Aorta (tissue), 5 donors: ENCODE measurements at regions not wholly inside any gene's neighbourhood (a gene's known extent, or its start where the extent isn't known, plus 50 kb on each side); places are given as distances from the start of the nearest gene placed in this dataset.

Experiments used
- ATAC-seq: fragments of 200-7000 bp; cut with Tn5 transposase; one replicate; pipeline ENCODE4 v1.9.1; 2022; ENCODE audit warnings: moderate library complexity; ENCODE audit not compliant: low FRiP score
- DNase-seq, 2 donors: peaks; one replicate each; pipeline ENCODE4 v3.0.0-alpha.2; 2020
- H3K27ac ChIP-seq, 2 donors: one replicate each; pipeline ENCODE4 v1.5.1; 2013; ENCODE audit warnings: low read length in 2 of 2, mild to moderate bottlenecking in 2 of 2, moderate library complexity in 2 of 2, control low read depth in 1 of 2, inconsistent platforms in 1 of 2, low read depth in 1 of 2
- H3K27me3 ChIP-seq, 2 donors: one replicate each; pipeline ENCODE4 v1.6.1; 2013; ENCODE audit warnings: control low read depth in 1 of 2, low read length in 1 of 2, mild to moderate bottlenecking in 1 of 2, moderate library complexity in 1 of 2; ENCODE audit not compliant: insufficient read depth in 2 of 2, control insufficient read depth in 1 of 2
- H3K36me3 ChIP-seq, 2 donors: one replicate each; pipeline ENCODE4 v1.6.1; 2013; ENCODE audit warnings: control low read depth in 1 of 2, low read length in 1 of 2, mild to moderate bottlenecking in 1 of 2; ENCODE audit not compliant: insufficient read depth in 2 of 2, control insufficient read depth in 1 of 2
- H3K4me1 ChIP-seq, 2 donors: one replicate each; pipeline ENCODE4 v1.6.1; 2013; ENCODE audit warnings: low read length in 2 of 2, control low read depth in 1 of 2, mild to moderate bottlenecking in 1 of 2, moderate library complexity in 1 of 2; ENCODE audit not compliant: insufficient read depth in 2 of 2, control insufficient read depth in 1 of 2
- H3K4me3 ChIP-seq, 2 donors: one replicate each; pipeline ENCODE4 v1.5.1; 2013; ENCODE audit warnings: low read length in 2 of 2, control low read depth in 1 of 2, mild to moderate bottlenecking in 1 of 2
- H3K9me3 ChIP-seq: one replicate; pipeline ENCODE4 v1.6.1; 2013; ENCODE audit warnings: mild to moderate bottlenecking, low read length; ENCODE audit not compliant: control insufficient read depth
- WGBS, 2 donors: extraction: QIAGEN DNeasy Blood & Tissue Kit; methylation state at CpG; one replicate each; pipeline ENCODE4 v1.1.7; 2013; 5-methylcytosine and 5-hydroxymethylcytosine counted together
- intact Hi-C, 2 donors: fragments of 100-400 bp; cut with DNase I; formaldehyde crosslinking; loops; one replicate each; pipeline versions ENCODE4 v1.14.2 to v1.15.0; 2022
- donor health status: healthy with polysubstance abuse.
- donor health status: Bipolar disorder and iron deficiency.
- donor health status: DM: no; HTN: no; CAD: no.
- donor health status: DM: no; HTN: no; CAD: no.
- donor health status: DM: yes; HTN: yes; CAD: no.

GRCh38 chr5:145708169-145708568 lies 127.0 kb downstream of the PRELID2 start:
- Histone ChIP-seq H3K27me3 (no peaks in the 10 kb centered on the region), H3K36me3 (no peaks in the 10 kb centered on the region), H3K27ac (no peak overlapping the region), H3K9me3 (no peaks in the 10 kb centered on the region), H3K4me3 (no peak overlapping the region), H3K4me1 (no peaks in the 10 kb centered on the region)
- DNase-seq (no peak), ATAC-seq (no peak)
- intact Hi-C loops, result no loop called here

DNA sequence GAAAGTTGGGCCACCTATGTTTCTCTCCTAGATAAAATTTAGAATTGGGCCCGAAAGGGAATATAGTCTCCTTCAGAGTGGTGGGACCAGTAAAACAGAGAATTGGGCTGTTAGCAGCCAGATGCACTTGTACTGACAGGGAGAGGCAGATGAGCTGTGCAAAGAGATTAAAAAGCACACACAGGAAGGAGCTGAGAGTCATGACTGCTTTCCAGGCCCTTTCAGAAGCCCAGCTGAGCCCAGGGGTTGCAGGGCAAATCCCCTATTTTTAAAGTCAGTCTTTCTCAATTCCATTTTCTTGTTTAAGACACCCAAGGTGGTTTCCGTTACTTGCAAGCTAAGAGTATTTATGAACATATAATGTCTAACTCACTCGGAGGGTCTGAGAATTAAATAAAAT lies 130.4 kb downstream of the PRELID2 start:
- ATAC-seq, result no peak
- WGBS, 2 donors, result 95 to 99% methylated on average over 3 of the region's 3 CpGs
- no peaks in the 10 kb centered on the region for H3K36me3 ChIP-seq
- no peaks in the 10 kb centered on the region for H3K9me3 ChIP-seq
- no peak overlapping the region for H3K27ac ChIP-seq
- no peak for DNase-seq
- no peak overlapping the region for H3K4me3 ChIP-seq
- no peaks in the 10 kb centered on the region for H3K27me3 ChIP-seq
- peaks cover 0 to 2% of the 10 kb centered on the region in 2 donors for H3K4me1 ChIP-seq
- intact Hi-C loops, result no loop called here

DNA sequence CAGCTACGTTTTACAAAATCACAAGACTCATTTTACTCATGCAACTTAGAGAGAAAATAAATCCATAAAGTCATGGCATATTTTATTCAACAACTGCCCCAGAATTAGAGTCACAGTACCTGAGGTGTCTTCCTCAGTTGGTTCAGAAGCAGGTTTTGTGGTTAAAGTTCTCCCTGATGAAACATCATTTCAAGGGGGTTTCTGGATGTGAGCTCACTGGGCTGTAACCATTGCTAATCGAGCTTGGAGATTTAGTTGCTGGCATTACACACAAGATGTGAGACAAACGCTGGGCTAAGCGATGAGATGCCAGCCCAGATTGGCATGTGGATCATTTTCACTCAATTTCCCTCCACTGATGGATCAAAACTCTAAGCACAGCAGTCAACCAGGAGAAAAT lies 131.3 kb downstream of the PRELID2 start:
- ATAC-seq (no peak), DNase-seq (no peak)
- Histone ChIP-seq H3K4me1 (peaks cover 0 to 2% of the 10 kb centered on the region in 2 donors), H3K36me3 (no peaks in the 10 kb centered on the region), H3K27me3 (no peaks in the 10 kb centered on the region), H3K9me3 (no peaks in the 10 kb centered on the region), H3K4me3 (no peak overlapping the region), H3K27ac (no peak overlapping the region)
- intact Hi-C loops, result no loop called here
- 92 to 93% methylated on average over 4 of the region's 4 CpGs for WGBS, 2 donors

GRCh38 chr5:145701404-145701803 lies 133.7 kb downstream of the PRELID2 start:
- no peaks in the 10 kb centered on the region for H3K27me3 ChIP-seq
- no peaks in the 10 kb centered on the region for H3K9me3 ChIP-seq
- WGBS, 2 donors, result 90 to 96% methylated on average over 3 of the region's 3 CpGs
- no peak overlapping the region for H3K4me3 ChIP-seq
- intact Hi-C loops, result no loop called here
- no peaks in the 10 kb centered on the region for H3K36me3 ChIP-seq
- H3K4me1 ChIP-seq, result peaks cover 0 to 2% of the 10 kb centered on the region in 2 donors
- ATAC-seq (no peak), DNase-seq (no peak)
- no peak overlapping the region for H3K27ac ChIP-seq

- Histone ChIP-seq H3K36me3 (peaks cover 0 to 3% of the 10 kb centered on the region in 2 donors), H3K4me1 (peaks cover 0 to 2% of the 10 kb centered on the region in 2 donors), H3K27me3 (no peaks in the 10 kb centered on the region), H3K4me3 (no peak overlapping the region), H3K27ac (no peak overlapping the region), H3K9me3 (no peaks in the 10 kb centered on the region)
- DNase-seq (no peak), ATAC-seq (no peak)
- intact Hi-C loops, result no loop called here
- WGBS, 2 donors, result 94 to 99% methylated on average over 2 of the region's 2 CpGs
Measured at GRCh38 chr5:145699846-145700245, 135.3 kb downstream of the PRELID2 start.

DNA sequence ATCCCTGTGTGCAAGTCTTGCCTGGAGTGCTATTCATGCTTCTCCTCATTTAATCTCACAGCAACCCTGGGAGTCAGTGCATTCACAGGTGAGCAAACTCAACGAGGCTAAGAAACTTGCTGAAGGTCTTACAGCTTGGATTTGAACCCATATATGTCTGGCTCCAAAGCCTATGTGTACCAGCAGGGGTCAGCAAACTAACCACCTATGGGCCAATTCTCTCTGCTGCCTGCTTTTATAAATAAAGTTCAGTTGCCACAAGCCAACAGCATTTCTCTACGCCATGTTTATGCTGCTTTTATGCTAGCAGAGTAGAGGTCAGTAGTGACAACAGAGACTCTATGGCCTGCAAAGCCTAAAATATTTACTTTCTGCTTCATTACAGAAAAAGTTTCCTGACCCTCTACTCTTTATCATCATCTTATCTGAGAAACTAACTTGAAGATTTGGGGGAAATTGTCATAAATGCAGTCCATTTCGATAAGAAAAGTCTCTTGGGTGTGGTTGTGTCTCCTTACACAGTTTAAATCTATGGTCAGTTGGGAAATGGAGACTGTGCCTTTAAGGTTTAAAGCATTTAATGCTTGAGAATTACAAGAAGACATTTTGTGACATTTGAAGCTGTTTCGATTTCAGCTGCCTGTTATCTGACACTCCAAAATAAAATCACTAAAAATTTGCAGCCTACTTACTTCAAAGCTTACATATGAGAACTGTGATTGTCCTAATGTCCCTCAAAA lies 137.7 kb downstream of the PRELID2 start:
- ATAC-seq, result no peak
- intact Hi-C loops, result no loop called here
- 53% methylated on average over 4 of the region's 4 CpGs for WGBS, 2 donors

DNA sequence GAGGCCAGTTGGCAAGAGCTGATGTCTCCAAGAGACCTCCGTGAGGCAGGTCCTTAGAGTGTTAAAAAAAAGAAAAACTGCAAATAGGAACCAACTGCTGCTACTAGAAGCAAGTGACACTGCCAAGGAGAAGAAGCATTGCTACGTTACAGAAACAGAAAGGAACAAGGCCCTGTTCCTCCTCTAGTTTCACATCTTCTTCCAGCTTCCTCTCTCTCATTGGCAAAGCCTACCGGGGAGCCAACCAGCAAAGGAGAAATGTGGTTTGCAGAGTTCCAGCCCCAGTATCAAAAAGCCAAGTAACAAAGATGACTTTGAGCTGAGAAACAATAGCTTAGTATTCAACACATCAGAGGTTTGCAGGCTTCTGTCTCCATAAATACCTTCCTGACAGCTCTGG lies 145.9 kb downstream of the PRELID2 start:
- intact Hi-C loops, result no loop called here
- no peaks in the 10 kb centered on the region for H3K27me3 ChIP-seq
- DNase-seq, result no peak
- 33 to 49% methylated on average over 3 of the region's 3 CpGs for WGBS, 2 donors
- no peak overlapping the region for H3K27ac ChIP-seq
- H3K4me1 ChIP-seq, result no peaks in the 10 kb centered on the region
- no peak overlapping the region for H3K4me3 ChIP-seq
- no peaks in the 10 kb centered on the region for H3K9me3 ChIP-seq
- peak; percentile 7 for ATAC-seq
- H3K36me3 ChIP-seq, result no peaks in the 10 kb centered on the region

More for the DNA sequence above, 137.7 kb downstream of the PRELID2 start:
- H3K27me3 ChIP-seq, result no peaks in the 10 kb centered on the region
- H3K36me3 ChIP-seq, result peaks cover 0 to 3% of the 10 kb centered on the region in 2 donors
- no peak overlapping the region for H3K4me3 ChIP-seq
- no peak overlapping the region for H3K27ac ChIP-seq
- DNase-seq, result no peak
- peaks cover 0 to under 1% of the 10 kb centered on the region in 2 donors for H3K4me1 ChIP-seq
- H3K9me3 ChIP-seq, result no peaks in the 10 kb centered on the region

DNA sequence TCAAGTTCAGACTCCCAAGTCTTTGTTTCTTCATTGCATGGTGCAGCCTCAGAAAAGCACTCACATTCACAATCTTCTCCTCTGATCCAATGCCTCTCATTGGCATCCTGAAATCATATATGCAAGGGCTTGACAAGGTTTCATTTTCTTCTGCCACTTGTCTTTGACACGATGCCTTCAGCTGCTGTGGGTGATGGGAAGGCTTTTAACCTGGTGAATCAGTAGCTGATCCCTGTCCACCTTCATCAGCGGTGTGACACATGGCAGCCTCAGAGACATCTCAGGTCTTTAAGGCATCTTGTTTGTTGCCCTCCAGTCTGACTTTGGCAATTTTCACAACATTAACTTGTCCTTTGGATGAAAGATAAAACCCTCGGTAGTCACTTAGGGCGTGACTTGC lies 147.2 kb downstream of the PRELID2 start:
- no peaks in the 10 kb centered on the region for H3K27me3 ChIP-seq
- DNase-seq (no peak), ATAC-seq (no peak)
- no peaks in the 10 kb centered on the region for H3K9me3 ChIP-seq
- H3K36me3 ChIP-seq, result no peaks in the 10 kb centered on the region
- WGBS, 2 donors, result 94 to 97% methylated on average over 4 of the region's 4 CpGs
- H3K4me1 ChIP-seq, result no peaks in the 10 kb centered on the region
- no peak overlapping the region for H3K4me3 ChIP-seq
- intact Hi-C loops, result no loop called here
- no peak overlapping the region for H3K27ac ChIP-seq

DNA sequence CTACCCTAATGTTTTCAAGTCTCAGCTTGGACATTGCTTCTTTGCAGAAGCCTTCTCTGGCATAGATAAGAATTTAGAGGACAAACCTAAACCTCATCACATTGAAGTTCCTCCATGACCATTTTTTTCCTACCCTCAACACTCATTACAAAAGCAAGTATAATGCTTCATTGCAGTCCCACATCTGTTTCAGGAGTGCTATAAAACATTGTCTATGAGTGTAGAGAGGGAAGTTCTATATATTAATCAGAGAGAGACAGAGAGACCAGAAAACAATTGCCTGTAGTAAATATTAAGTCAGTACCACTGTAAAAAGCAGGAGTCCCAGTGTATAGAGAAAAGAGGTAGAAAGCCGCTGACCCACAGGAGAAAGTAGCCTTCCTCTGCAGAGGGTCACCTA lies 149.7 kb downstream of the PRELID2 start:
- DNase-seq (no peak), ATAC-seq (no peak)
- Histone ChIP-seq H3K27me3 (no peaks in the 10 kb centered on the region), H3K4me3 (no peak overlapping the region), H3K4me1 (no peaks in the 10 kb centered on the region), H3K27ac (no peak overlapping the region), H3K36me3 (no peaks in the 10 kb centered on the region), H3K9me3 (no peaks in the 10 kb centered on the region)
- WGBS, 2 donors, result 99 to 100% methylated on average over 1 of the region's 1 CpG
- intact Hi-C loops, result no loop called here
